ENCODE measurements at regions not wholly inside any gene's neighbourhood (a gene's known extent, or its start where the extent isn't known, plus 50 kb on each side); places are given as distances from the start of the nearest gene placed in this dataset.
"Not testable (repeated sequence)": the region's sequence is repeated elsewhere in the genome, so short reads cannot be mapped to it uniquely, and the experiment has no call there.

GRCh38 chr13:59439776-59440428, 723.8 kb downstream of the DIAPH3 start:
- Histone ChIP-seq H3K4me1 (ENCODE audit: control insufficient read depth in 1 of 2, insufficient read depth in 2 of 2, low read length in 2 of 2) (no peaks in the 10 kb centered on the region), H3K14ac (ENCODE audit: low read length) (no peak overlapping the region), H3K27ac (ENCODE audit: low read depth, low read length) (no peak overlapping the region), H3K9me3 (ENCODE audit: insufficient read depth, low read depth, low read length) (no peaks in the 10 kb centered on the region), H3K23ac (ENCODE audit: low read length) (no peak overlapping the region), H4K91ac (ENCODE audit: low read depth, low read length) (no peak overlapping the region), H3K9ac (ENCODE audit: low read length) (no peak overlapping the region), H2BK5ac (ENCODE audit: low read depth, low read length, poor library complexity) (no peak overlapping the region), H3K4me2 (ENCODE audit: low read length) (no peak overlapping the region), H3K36me3 (ENCODE audit: control insufficient read depth in 1 of 2, insufficient read depth in 2 of 2, low read length in 2 of 2) (no peaks in the 10 kb centered on the region), H3K4me3 (ENCODE audit: low read depth, low read length) (no peak overlapping the region), H3K79me1 (ENCODE audit: low read length) (no peaks in the 10 kb centered on the region), H2AFZ (ENCODE audit: insufficient read depth, low read length, poor library complexity) (no peak overlapping the region), H4K8ac (ENCODE audit: low read depth, low read length) (no peak overlapping the region), H2AK5ac (ENCODE audit: low read length) (no peak overlapping the region), H2BK12ac (ENCODE audit: low read length) (no peak overlapping the region), H4K12ac (ENCODE audit: low read depth, low read length) (no peak overlapping the region), H3K79me2 (ENCODE audit: control insufficient read depth, insufficient read depth, low read length, poor library complexity) (no peaks in the 10 kb centered on the region), H3K18ac (ENCODE audit: low read length) (no peak overlapping the region), H3K27me3 (ENCODE audit: insufficient read depth, low read length) (no peaks in the 10 kb centered on the region), H3K4ac (ENCODE audit: low read depth, low read length) (no peak overlapping the region), H2BK120ac (ENCODE audit: insufficient read depth, low read length, poor library complexity) (no peak overlapping the region)
- DNase-seq, result no peak
- WGBS (ENCODE audit: extremely low coverage, insufficient coverage, insufficient read length), result no CpG with 5 or more reads among the region's 29 CpGs

- not testable (repeated sequence) for H3K36me3 ChIP-seq (ENCODE audit: control insufficient read depth in 1 of 2, insufficient read depth in 2 of 2, low read length in 2 of 2); H3K18ac ChIP-seq (ENCODE audit: low read length); H3K4me1 ChIP-seq (ENCODE audit: control insufficient read depth in 1 of 2, insufficient read depth in 2 of 2, low read length in 2 of 2); DNase-seq; H4K12ac ChIP-seq (ENCODE audit: low read depth, low read length); H3K9me3 ChIP-seq (ENCODE audit: insufficient read depth, low read depth, low read length); H4K91ac ChIP-seq (ENCODE audit: low read depth, low read length); H3K79me1 ChIP-seq (ENCODE audit: low read length); H3K23ac ChIP-seq (ENCODE audit: low read length); H3K9ac ChIP-seq (ENCODE audit: low read length); H3K27ac ChIP-seq (ENCODE audit: low read depth, low read length); H2BK120ac ChIP-seq (ENCODE audit: insufficient read depth, low read length, poor library complexity); H2AK5ac ChIP-seq (ENCODE audit: low read length); H3K27me3 ChIP-seq (ENCODE audit: insufficient read depth, low read length); H3K4me2 ChIP-seq (ENCODE audit: low read length); H2BK12ac ChIP-seq (ENCODE audit: low read length); H3K4me3 ChIP-seq (ENCODE audit: low read depth, low read length); H3K14ac ChIP-seq (ENCODE audit: low read length); H2BK5ac ChIP-seq (ENCODE audit: low read depth, low read length, poor library complexity); H4K8ac ChIP-seq (ENCODE audit: low read depth, low read length); H3K79me2 ChIP-seq (ENCODE audit: control insufficient read depth, insufficient read depth, low read length, poor library complexity); H2AFZ ChIP-seq (ENCODE audit: insufficient read depth, low read length, poor library complexity); H3K4ac ChIP-seq (ENCODE audit: low read depth, low read length)
- WGBS (ENCODE audit: extremely low coverage, insufficient coverage, insufficient read length), result no CpG with 5 or more reads among the region's 13 CpGs
These were observed 722.7 kb downstream of the DIAPH3 start for GRCh38 chr13:59441068-59441467.

GRCh38 chr13:59441596-59442280, 722.0 kb downstream of the DIAPH3 start:
- H3K79me2 ChIP-seq (ENCODE audit: control insufficient read depth, insufficient read depth, low read length, poor library complexity), result no peaks in the 10 kb centered on the region
- H3K4me3 ChIP-seq (ENCODE audit: low read depth, low read length), result no peak overlapping the region
- DNase-seq, result no peak
- no peaks in the 10 kb centered on the region for H3K4me1 ChIP-seq (ENCODE audit: control insufficient read depth in 1 of 2, insufficient read depth in 2 of 2, low read length in 2 of 2)
- H2BK5ac ChIP-seq (ENCODE audit: low read depth, low read length, poor library complexity), result no peak overlapping the region
- H3K9ac ChIP-seq (ENCODE audit: low read length), result no peak overlapping the region
- no peaks in the 10 kb centered on the region for H3K27me3 ChIP-seq (ENCODE audit: insufficient read depth, low read length)
- H3K4me2 ChIP-seq (ENCODE audit: low read length), result no peak overlapping the region
- no peak overlapping the region for H3K27ac ChIP-seq (ENCODE audit: low read depth, low read length)
- no peak overlapping the region for H3K23ac ChIP-seq (ENCODE audit: low read length)
- no peak overlapping the region for H3K18ac ChIP-seq (ENCODE audit: low read length)
- H2AK5ac ChIP-seq (ENCODE audit: low read length), result no peak overlapping the region
- no peak overlapping the region for H3K4ac ChIP-seq (ENCODE audit: low read depth, low read length)
- H3K9me3 ChIP-seq (ENCODE audit: insufficient read depth, low read depth, low read length), result no peaks in the 10 kb centered on the region
- no peak overlapping the region for H4K12ac ChIP-seq (ENCODE audit: low read depth, low read length)
- H3K79me1 ChIP-seq (ENCODE audit: low read length), result peaks cover 1% of the 10 kb centered on the region
- H2AFZ ChIP-seq (ENCODE audit: insufficient read depth, low read length, poor library complexity), result no peak overlapping the region
- no peak overlapping the region for H3K14ac ChIP-seq (ENCODE audit: low read length)
- no peak overlapping the region for H2BK120ac ChIP-seq (ENCODE audit: insufficient read depth, low read length, poor library complexity)
- H3K36me3 ChIP-seq (ENCODE audit: control insufficient read depth in 1 of 2, insufficient read depth in 2 of 2, low read length in 2 of 2), result no peaks in the 10 kb centered on the region
- H2BK12ac ChIP-seq (ENCODE audit: low read length), result no peak overlapping the region
- no CpG with 5 or more reads among the region's 7 CpGs for WGBS (ENCODE audit: extremely low coverage, insufficient coverage, insufficient read length)
- no peak overlapping the region for H4K8ac ChIP-seq (ENCODE audit: low read depth, low read length)
- no peak overlapping the region for H4K91ac ChIP-seq (ENCODE audit: low read depth, low read length)

GRCh38 chr13:59442461-59442860, 721.3 kb downstream of the DIAPH3 start:
- H3K4me2 ChIP-seq (ENCODE audit: low read length), result no peak overlapping the region
- no peaks in the 10 kb centered on the region for H3K27me3 ChIP-seq (ENCODE audit: insufficient read depth, low read length)
- peaks cover 1% of the 10 kb centered on the region for H3K79me1 ChIP-seq (ENCODE audit: low read length)
- H3K36me3 ChIP-seq (ENCODE audit: control insufficient read depth in 1 of 2, insufficient read depth in 2 of 2, low read length in 2 of 2), result no peaks in the 10 kb centered on the region
- H4K8ac ChIP-seq (ENCODE audit: low read depth, low read length), result no peak overlapping the region
- no peaks in the 10 kb centered on the region for H3K79me2 ChIP-seq (ENCODE audit: control insufficient read depth, insufficient read depth, low read length, poor library complexity)
- no peaks in the 10 kb centered on the region for H3K9me3 ChIP-seq (ENCODE audit: insufficient read depth, low read depth, low read length)
- H3K23ac ChIP-seq (ENCODE audit: low read length), result no peak overlapping the region
- H2AFZ ChIP-seq (ENCODE audit: insufficient read depth, low read length, poor library complexity), result no peak overlapping the region
- DNase-seq, result no peak
- no peak overlapping the region for H3K4ac ChIP-seq (ENCODE audit: low read depth, low read length)
- H2BK120ac ChIP-seq (ENCODE audit: insufficient read depth, low read length, poor library complexity), result no peak overlapping the region
- H3K4me3 ChIP-seq (ENCODE audit: low read depth, low read length), result no peak overlapping the region
- H2BK5ac ChIP-seq (ENCODE audit: low read depth, low read length, poor library complexity), result no peak overlapping the region
- H3K9ac ChIP-seq (ENCODE audit: low read length), result no peak overlapping the region
- H3K18ac ChIP-seq (ENCODE audit: low read length), result no peak overlapping the region
- no peaks in the 10 kb centered on the region for H3K4me1 ChIP-seq (ENCODE audit: control insufficient read depth in 1 of 2, insufficient read depth in 2 of 2, low read length in 2 of 2)
- no CpG with 5 or more reads among the region's 4 CpGs for WGBS (ENCODE audit: extremely low coverage, insufficient coverage, insufficient read length)
- H3K27ac ChIP-seq (ENCODE audit: low read depth, low read length), result no peak overlapping the region
- no peak overlapping the region for H4K12ac ChIP-seq (ENCODE audit: low read depth, low read length)
- H4K91ac ChIP-seq (ENCODE audit: low read depth, low read length), result no peak overlapping the region
- H2AK5ac ChIP-seq (ENCODE audit: low read length), result no peak overlapping the region
- H3K14ac ChIP-seq (ENCODE audit: low read length), result no peak overlapping the region
- H2BK12ac ChIP-seq (ENCODE audit: low read length), result no peak overlapping the region

All from trophoblast cell (in vitro differentiated cells and primary cell).